H1 (cell line): ENCODE measurements at regions not wholly inside any gene's neighbourhood (a gene's known extent, or its start where the extent isn't known, plus 50 kb on each side); places are given as distances from the start of the nearest gene placed in this dataset.

Source experiments
- BCL11A ChIP-seq, 2 experiments: IDR thresholded peaks; one replicate each; pipeline ENCODE4 v1.6.1; 2011; ENCODE audit warnings: low read depth in 2 of 2, low read length in 2 of 2, mild to moderate bottlenecking in 2 of 2
- CHD1 ChIP-seq: IDR thresholded peaks from 2 replicates; pipeline ENCODE4 v1.6.1; 2012; ENCODE audit warnings: low read depth, low read length, improper control_type of control experiment
- CHD2 ChIP-seq: IDR thresholded peaks from 2 replicates; pipeline ENCODE4 v1.6.1; 2012; ENCODE audit warnings: low read length, improper control_type of control experiment
- EGR1 ChIP-seq: IDR thresholded peaks from 2 replicates; pipeline ENCODE4 v1.6.1; 2011; ENCODE audit warnings: low read depth, low read length, borderline replicate concordance
- HDAC2 ChIP-seq, 2 experiments: fragments of 300-600 bp in 1 of 2; sonication (generic) in 1 of 2; IDR thresholded peaks; 2 replicates each; pipeline ENCODE4 v1.6.1; 2011 to 2012; ENCODE audit warnings: low read depth in 2 of 2, low read length in 2 of 2, mild to moderate bottlenecking in 2 of 2, moderate library complexity in 2 of 2, borderline replicate concordance in 1 of 2, inconsistent platforms in 1 of 2
- HDAC6 ChIP-seq: IDR thresholded peaks from one replicate; pipeline ENCODE4 v1.7.1; 2012; ENCODE audit warnings: low read depth, mild to moderate bottlenecking, inconsistent platforms, low read length, moderate library complexity
- JUN ChIP-seq: IDR thresholded peaks from 2 replicates; pipeline ENCODE4 v1.6.1; 2011; ENCODE audit warnings: low read depth, mild to moderate bottlenecking, improper control_type of control experiment, low read length
- POU5F1 ChIP-seq: IDR thresholded peaks from 2 replicates; pipeline ENCODE4 v1.6.1; 2011; ENCODE audit warnings: low read depth, mild to moderate bottlenecking, low read length, moderate library complexity
- RAD21 ChIP-seq, 2 experiments: IDR thresholded peaks in 1 of 2; conservative IDR thresholded peaks in 1 of 2; 2 replicates each; pipeline ENCODE4 v1.6.1; 2011; ENCODE audit warnings: low read depth in 2 of 2, low read length in 2 of 2, improper control_type of control experiment in 1 of 2, inconsistent platforms in 1 of 2, mild to moderate bottlenecking in 1 of 2, moderate library complexity in 1 of 2
- RFX5 ChIP-seq: IDR thresholded peaks from 2 replicates; pipeline ENCODE4 v1.6.1; 2011; ENCODE audit warnings: low read depth, low read length, improper control_type of control experiment, borderline replicate concordance
- RNF2 ChIP-seq: fragments of 200-900, 300-1000 bp; sonication (generic); IDR thresholded peaks from 2 replicates; pipeline ENCODE4 v1.7.1; 2016; ENCODE audit warnings: borderline replicate concordance, low read depth, mild to moderate bottlenecking, antibody characterized with exemption, low read length; ENCODE audit not compliant: poor library complexity, severe bottlenecking; ENCODE audit errors: missing control alignments
- RXRA ChIP-seq: IDR thresholded peaks from 2 replicates; pipeline ENCODE4 v1.6.1; 2011; ENCODE audit warnings: low read depth, mild to moderate bottlenecking, low read length, moderate library complexity; ENCODE audit not compliant: insufficient read depth
- SIRT6 ChIP-seq: IDR thresholded peaks from one replicate; pipeline ENCODE4 v1.7.1; 2012; ENCODE audit warnings: low read length, inconsistent platforms
- TAF1 ChIP-seq: IDR thresholded peaks from 2 replicates; pipeline ENCODE4 v1.6.1; 2011; ENCODE audit warnings: mild to moderate bottlenecking, low read depth, low read length
- TEAD4 ChIP-seq: IDR thresholded peaks from 2 replicates; pipeline ENCODE4 v1.6.1; 2012; ENCODE audit warnings: low read depth, low read length, inconsistent platforms, mixed read lengths

GRCh38 chr2:151020411-151020810, 241.3 kb downstream of the RBM43 start (continued):
- TF ChIP-seq RAD21 (IDR thresholded peaks at IDR 0.05 in 1 of 2, conservative IDR thresholded peaks at IDR 0.05 in 1 of 2; ENCODE audit: low read depth in 2 of 2, low read length in 2 of 2) (no peak), EGR1 (no peak), BCL11A (IDR thresholded peaks at IDR 0.05; ENCODE audit: low read depth in 2 of 2, low read length in 2 of 2) (no peak), CHD1 (no peak), HDAC2 (IDR thresholded peaks at IDR 0.05; ENCODE audit: borderline replicate concordance in 1 of 2, low read depth in 2 of 2, low read length in 2 of 2) (no peak), SIRT6 (no peak), RXRA (no peak), TAF1 (no peak), RFX5 (no peak), HDAC6 (no peak), TEAD4 (no peak), RNF2 (no peak), POU5F1 (no peak), JUN (no peak), CHD2 (no peak)
